Body of pancreas (tissue), 4 donors: ENCODE measurements at regions not wholly inside any gene's neighbourhood (a gene's known extent, or its start where the extent isn't known, plus 50 kb on each side); places are given as distances from the start of the nearest gene placed in this dataset.

ENCODE experiments used
- ATAC-seq: fragments of 150-250 bp; one replicate; pipeline ENCODE4 v1.9.1; 2016
- DNase-seq, 4 donors: peaks; one replicate each; pipeline ENCODE4 v3.0.0-alpha.2; 2019
- H3K27ac ChIP-seq, 4 donors: fragments of 200-600 bp; sonication (generic); 1 replicate in 3 of 4; 2 replicates in 1 of 4; pipeline versions ENCODE4 v1.5.1 to v1.6.1; 2016 to 2019; ENCODE audit warnings: mild to moderate bottlenecking in 1 of 4, mixed read lengths in 1 of 4, moderate library complexity in 1 of 4
- H3K27me3 ChIP-seq, 2 donors: fragments of 200-600 bp; sonication (generic); one replicate each; pipeline ENCODE4 v1.6.0; 2016; ENCODE audit warnings: mild to moderate bottlenecking in 1 of 2
- H3K36me3 ChIP-seq, 2 donors: fragments of 200-600 bp; sonication (generic); replicated peaks in 1 of 2; 2 replicates each; pipeline ENCODE4 v1.5.1; 2016; ENCODE audit warnings: low read depth in 2 of 2; ENCODE audit not compliant: insufficient read depth in 1 of 2
- H3K4me1 ChIP-seq: fragments of 200-600 bp; sonication (generic); one replicate; pipeline ENCODE4 v1.6.0; 2016
- H3K4me3 ChIP-seq, 2 donors: fragments of 200-600 bp; sonication (generic); 1 replicate in 1 of 2; 2 replicates in 1 of 2; pipeline ENCODE4 v1.5.1; 2016 to 2019
- H3K9me3 ChIP-seq, 3 donors: fragments of 200-600 bp; sonication (generic); 1 replicate in 2 of 3; 2 replicates in 1 of 3; pipeline ENCODE4 v1.5.1; 2016
- CTCF ChIP-seq, 7 experiments: fragments of 450-650 bp in 4 of 7; fragments of 200-600 bp in 3 of 7; sonication (generic) in 3 of 7; IDR thresholded peaks; one replicate each; pipeline ENCODE4 v1.5.1; 2016 to 2019; ENCODE audit warnings: antibody characterized with exemption in 7 of 7
- POLR2A ChIP-seq, 3 donors: fragments of 450-650 bp; IDR thresholded peaks; one replicate each; pipeline ENCODE4 v1.6.1; 2016; ENCODE audit warnings: antibody characterized with exemption in 3 of 3, mild to moderate bottlenecking in 2 of 3
- WGBS, 2 donors: methylation state at CpG; one replicate each; pipeline ENCODE4 v1.1.5; 2017; 5-methylcytosine and 5-hydroxymethylcytosine counted together
- intact Hi-C: fragments of 100-400 bp; cut with DNase I; formaldehyde crosslinking; loops from one replicate; pipeline ENCODE4 v1.15.1; 2023

GRCh38 chr3:99357131-99357530 lies 281.3 kb upstream of the COL8A1 start:
- no peak for ATAC-seq
- Histone ChIP-seq H3K27ac (no peak overlapping the region), H3K9me3 (no peaks in the 10 kb centered on the region), H3K4me1 (no peaks in the 10 kb centered on the region), H3K27me3 (no peaks in the 10 kb centered on the region), H3K4me3 (no peak overlapping the region), H3K36me3 (no peaks in the 10 kb centered on the region)
- intact Hi-C loops, result no loop called here
- no peak for DNase-seq
- TF ChIP-seq CTCF (IDR thresholded peaks at IDR 0.05) (no peak), POLR2A (IDR thresholded peaks at IDR 0.05) (no peak)
- WGBS, 2 donors, result 48 to 58% methylated on average over 1 of the region's 1 CpG

- no peaks in the 10 kb centered on the region for H3K4me1 ChIP-seq
- DNase-seq (no peak), ATAC-seq (no peak)
- 38 to 44% methylated on average over 2 of the region's 2 CpGs for WGBS, 2 donors
- no peak overlapping the region for H3K4me3 ChIP-seq
- no peak overlapping the region for H3K27ac ChIP-seq
- TF ChIP-seq POLR2A (IDR thresholded peaks at IDR 0.05), result no peak
- no peak for TF ChIP-seq CTCF (IDR thresholded peaks at IDR 0.05)
- no peaks in the 10 kb centered on the region for H3K9me3 ChIP-seq
- H3K27me3 ChIP-seq, result no peaks in the 10 kb centered on the region
- H3K36me3 ChIP-seq, result no peaks in the 10 kb centered on the region
- intact Hi-C loops, result no loop called here
Observed at GRCh38 chr3:99356696-99357095, 281.7 kb upstream of the COL8A1 start.

- Histone ChIP-seq H3K4me3 (no peak overlapping the region), H3K27me3 (no peaks in the 10 kb centered on the region), H3K9me3 (no peaks in the 10 kb centered on the region), H3K4me1 (no peaks in the 10 kb centered on the region), H3K27ac (no peak overlapping the region), H3K36me3 (no peaks in the 10 kb centered on the region)
- TF ChIP-seq CTCF (IDR thresholded peaks at IDR 0.05) (no peak), POLR2A (IDR thresholded peaks at IDR 0.05) (no peak)
- WGBS, 2 donors, result 62 to 67% methylated on average over 2 of the region's 2 CpGs
- intact Hi-C loops, result no loop called here
- no peak for ATAC-seq
- DNase-seq, result no peak
Observed at GRCh38 chr3:99355465-99355864, 282.9 kb upstream of the COL8A1 start.

GRCh38 chr3:99352811-99353210 lies 285.6 kb upstream of the COL8A1 start:
- H3K27ac ChIP-seq, result no peak overlapping the region
- H3K9me3 ChIP-seq, result no peaks in the 10 kb centered on the region
- H3K36me3 ChIP-seq, result no peaks in the 10 kb centered on the region
- intact Hi-C loops, result no loop called here
- WGBS, 2 donors, result 42 to 45% methylated on average over 3 of the region's 3 CpGs
- ATAC-seq, result no peak
- no peak overlapping the region for H3K4me3 ChIP-seq
- no peaks in the 10 kb centered on the region for H3K27me3 ChIP-seq
- DNase-seq, result no peak
- TF ChIP-seq POLR2A (IDR thresholded peaks at IDR 0.05) (no peak), CTCF (IDR thresholded peaks at IDR 0.05) (no peak)
- H3K4me1 ChIP-seq, result no peaks in the 10 kb centered on the region

GRCh38 chr3:99351122-99351521 lies 287.3 kb upstream of the COL8A1 start:
- DNase-seq, result no peak
- TF ChIP-seq POLR2A (IDR thresholded peaks at IDR 0.05), result no peak
- TF ChIP-seq CTCF (IDR thresholded peaks at IDR 0.05), result no peak
- no peak for ATAC-seq
- no peak overlapping the region for H3K27ac ChIP-seq
- no peaks in the 10 kb centered on the region for H3K27me3 ChIP-seq
- no peaks in the 10 kb centered on the region for H3K9me3 ChIP-seq
- H3K4me3 ChIP-seq, result no peak overlapping the region
- WGBS, 2 donors, result 35 to 39% methylated on average over 3 of the region's 3 CpGs
- no peaks in the 10 kb centered on the region for H3K4me1 ChIP-seq
- intact Hi-C loops, result no loop called here
- H3K36me3 ChIP-seq, result no peaks in the 10 kb centered on the region
